ENCODE measurements at regions not wholly inside any gene's neighbourhood (a gene's known extent, or its start where the extent isn't known, plus 50 kb on each side); places are given as distances from the start of the nearest gene placed in this dataset.

- Histone ChIP-seq H2BK120ac (ENCODE audit: low read depth, low read length) (no peak overlapping the region), H3K14ac (ENCODE audit: low read length) (no peak overlapping the region), H2BK12ac (ENCODE audit: low read length) (no peak overlapping the region), H3K27me3 (ENCODE audit: control insufficient read depth in 3 of 3, insufficient read depth in 3 of 3, low read depth in 1 of 3, low read length in 3 of 3) (no peaks in the 10 kb centered on the region), H3K18ac (ENCODE audit: low read length) (no peak overlapping the region), H3K4me1 (ENCODE audit: control insufficient read depth in 2 of 2, insufficient read depth in 1 of 2, low read depth in 1 of 2, low read length in 2 of 2) (peaks cover 1 to 3% of the 10 kb centered on the region in 2 donors), H4K8ac (ENCODE audit: low read depth, low read length) (no peak overlapping the region), H3K27ac (replicated peaks; ENCODE audit: low read length) (no peak overlapping the region), H3K79me1 (ENCODE audit: low read depth, low read length) (no peaks in the 10 kb centered on the region), H3K4me2 (ENCODE audit: insufficient read depth, low read length, poor library complexity, severe bottlenecking) (no peak overlapping the region), H2BK15ac (ENCODE audit: low read length) (no peak overlapping the region), H3K23ac (ENCODE audit: low read depth, low read length, poor library complexity) (no peak overlapping the region), H2AK5ac (ENCODE audit: low read depth, low read length) (no peak overlapping the region), H2AFZ (ENCODE audit: low read length) (peak overlapping the region; percentile 39), H3K4ac (ENCODE audit: low read length) (no peak overlapping the region), H3K36me3 (replicated peaks in 1 of 2; ENCODE audit: control insufficient read depth in 2 of 2, insufficient read depth in 2 of 2, low read length in 2 of 2) (no peaks in the 10 kb centered on the region), H3K9me3 (replicated peaks in 1 of 2; ENCODE audit: control insufficient read depth in 2 of 2, insufficient read depth in 1 of 2, low read depth in 1 of 2, low read length in 2 of 2) (peaks cover 0 to 1% of the 10 kb centered on the region in 2 donors), H3K9ac (ENCODE audit: low read depth, low read length, poor library complexity) (no peak overlapping the region), H3K4me3 (ENCODE audit: low read length in 2 of 2) (no peak overlapping the region), H4K91ac (ENCODE audit: low read depth, low read length, poor library complexity) (no peak overlapping the region), H2BK5ac (ENCODE audit: low read length) (no peak overlapping the region)
- WGBS, 2 donors (ENCODE audit: extremely low coverage in 2 of 2, insufficient read length in 2 of 2, insufficient replicate concordance in 1 of 2), result no CpG with 5 or more reads among the region's 5 CpGs
- DNase-seq (ENCODE audit: low spot score), result no peak
Observed at GRCh38 chr4:147049946-147050345, 104.3 kb upstream of the TTC29 start.

DNA sequence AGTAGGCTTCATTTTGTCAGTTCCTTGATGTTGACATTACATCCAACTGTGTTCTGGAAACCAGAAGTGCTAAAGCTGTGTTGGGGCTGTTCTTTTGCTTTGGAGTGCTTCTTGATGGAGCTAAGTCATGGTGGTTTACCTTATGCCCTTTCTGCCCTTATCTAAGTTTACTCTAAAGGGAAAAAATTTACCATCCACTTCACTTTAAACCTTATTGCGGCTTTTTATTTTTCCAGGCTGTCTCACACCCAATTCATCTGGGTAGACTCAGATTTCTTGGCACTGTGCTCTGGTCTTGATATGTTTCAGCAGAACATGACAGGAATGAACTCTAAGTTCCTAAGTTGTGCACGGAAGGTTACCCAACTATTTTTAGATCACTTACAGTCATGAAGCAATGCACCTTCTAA, 104.7 kb upstream of the TTC29 start:
- H3K9ac ChIP-seq (ENCODE audit: low read depth, low read length, poor library complexity), result no peak overlapping the region
- no peak overlapping the region for H3K18ac ChIP-seq (ENCODE audit: low read length)
- no peak overlapping the region for H3K23ac ChIP-seq (ENCODE audit: low read depth, low read length, poor library complexity)
- H3K4me3 ChIP-seq (ENCODE audit: low read length in 2 of 2), result no peak overlapping the region
- H3K4me1 ChIP-seq (ENCODE audit: control insufficient read depth in 2 of 2, insufficient read depth in 1 of 2, low read depth in 1 of 2, low read length in 2 of 2), result peaks cover 1 to 3% of the 10 kb centered on the region in 2 donors
- H3K27ac ChIP-seq (replicated peaks; ENCODE audit: low read length), result no peak overlapping the region
- peaks cover 0 to 1% of the 10 kb centered on the region in 2 donors for H3K9me3 ChIP-seq (replicated peaks in 1 of 2; ENCODE audit: control insufficient read depth in 2 of 2, insufficient read depth in 1 of 2, low read depth in 1 of 2, low read length in 2 of 2)
- H2BK12ac ChIP-seq (ENCODE audit: low read length), result no peak overlapping the region
- H3K4me2 ChIP-seq (ENCODE audit: insufficient read depth, low read length, poor library complexity, severe bottlenecking), result no peak overlapping the region
- H4K8ac ChIP-seq (ENCODE audit: low read depth, low read length), result no peak overlapping the region
- H4K91ac ChIP-seq (ENCODE audit: low read depth, low read length, poor library complexity), result no peak overlapping the region
- no peak overlapping the region for H3K4ac ChIP-seq (ENCODE audit: low read length)
- no peak overlapping the region for H2BK15ac ChIP-seq (ENCODE audit: low read length)
- H2AFZ ChIP-seq (ENCODE audit: low read length), result no peak overlapping the region
- no peaks in the 10 kb centered on the region for H3K27me3 ChIP-seq (ENCODE audit: control insufficient read depth in 3 of 3, insufficient read depth in 3 of 3, low read depth in 1 of 3, low read length in 3 of 3)
- no peak for DNase-seq (ENCODE audit: low spot score)
- no peaks in the 10 kb centered on the region for H3K79me1 ChIP-seq (ENCODE audit: low read depth, low read length)
- H2BK5ac ChIP-seq (ENCODE audit: low read length), result no peak overlapping the region
- H3K36me3 ChIP-seq (replicated peaks in 1 of 2; ENCODE audit: control insufficient read depth in 2 of 2, insufficient read depth in 2 of 2, low read length in 2 of 2), result no peaks in the 10 kb centered on the region
- no CpG with 5 or more reads among the region's 2 CpGs for WGBS, 2 donors (ENCODE audit: extremely low coverage in 2 of 2, insufficient read length in 2 of 2, insufficient replicate concordance in 1 of 2)
- H2AK5ac ChIP-seq (ENCODE audit: low read depth, low read length), result no peak overlapping the region
- H2BK120ac ChIP-seq (ENCODE audit: low read depth, low read length), result no peak overlapping the region
- no peak overlapping the region for H3K14ac ChIP-seq (ENCODE audit: low read length)

DNA sequence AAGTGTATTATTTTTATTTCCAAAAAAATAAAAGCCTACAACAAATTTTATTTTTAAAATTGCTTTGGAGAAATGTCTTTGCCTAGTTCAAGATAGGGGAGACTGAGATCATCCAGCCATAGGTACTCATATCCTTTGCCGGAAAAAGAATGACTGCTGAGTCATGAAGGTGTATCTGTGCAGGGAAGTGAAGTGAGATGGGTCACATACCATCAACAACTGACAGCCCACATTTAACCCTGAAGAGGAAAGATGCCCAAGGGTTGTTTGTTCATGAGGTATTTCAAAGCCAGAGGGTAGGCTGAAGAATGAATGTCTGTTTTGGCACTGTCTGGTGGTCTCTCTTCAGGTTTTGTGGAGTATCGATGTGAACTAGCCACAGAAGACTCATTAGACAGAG, 106.7 kb upstream of the TTC29 start:
- Histone ChIP-seq H3K23ac (ENCODE audit: low read depth, low read length, poor library complexity) (no peak overlapping the region), H3K4me3 (ENCODE audit: low read length in 2 of 2) (no peak overlapping the region), H3K4me1 (ENCODE audit: control insufficient read depth in 2 of 2, insufficient read depth in 1 of 2, low read depth in 1 of 2, low read length in 2 of 2) (peaks cover 1 to 3% of the 10 kb centered on the region in 2 donors), H3K4ac (ENCODE audit: low read length) (no peak overlapping the region), H2BK5ac (ENCODE audit: low read length) (no peak overlapping the region), H3K18ac (ENCODE audit: low read length) (no peak overlapping the region), H3K9me3 (replicated peaks in 1 of 2; ENCODE audit: control insufficient read depth in 2 of 2, insufficient read depth in 1 of 2, low read depth in 1 of 2, low read length in 2 of 2) (peaks cover 0 to 1% of the 10 kb centered on the region in 2 donors), H4K91ac (ENCODE audit: low read depth, low read length, poor library complexity) (no peak overlapping the region), H3K27ac (replicated peaks; ENCODE audit: low read length) (peak overlapping the region; percentile 4), H2AFZ (ENCODE audit: low read length) (no peak overlapping the region), H3K27me3 (ENCODE audit: control insufficient read depth in 3 of 3, insufficient read depth in 3 of 3, low read depth in 1 of 3, low read length in 3 of 3) (no peaks in the 10 kb centered on the region), H2AK5ac (ENCODE audit: low read depth, low read length) (no peak overlapping the region), H2BK120ac (ENCODE audit: low read depth, low read length) (no peak overlapping the region), H4K8ac (ENCODE audit: low read depth, low read length) (peak overlapping the region; percentile 48), H3K9ac (ENCODE audit: low read depth, low read length, poor library complexity) (no peak overlapping the region), H3K14ac (ENCODE audit: low read length) (no peak overlapping the region), H3K4me2 (ENCODE audit: insufficient read depth, low read length, poor library complexity, severe bottlenecking) (no peak overlapping the region), H3K36me3 (replicated peaks in 1 of 2; ENCODE audit: control insufficient read depth in 2 of 2, insufficient read depth in 2 of 2, low read length in 2 of 2) (no peaks in the 10 kb centered on the region), H2BK12ac (ENCODE audit: low read length) (no peak overlapping the region), H3K79me1 (ENCODE audit: low read depth, low read length) (no peaks in the 10 kb centered on the region), H2BK15ac (ENCODE audit: low read length) (no peak overlapping the region)
- DNase-seq (ENCODE audit: low spot score), result no peak
- WGBS, 2 donors (ENCODE audit: extremely low coverage in 2 of 2, insufficient read length in 2 of 2, insufficient replicate concordance in 1 of 2), result no CpG with 5 or more reads among the region's 2 CpGs

- H2BK120ac ChIP-seq (ENCODE audit: low read depth, low read length), result no peak overlapping the region
- no peak overlapping the region for H2BK12ac ChIP-seq (ENCODE audit: low read length)
- H3K23ac ChIP-seq (ENCODE audit: low read depth, low read length, poor library complexity), result no peak overlapping the region
- H3K4ac ChIP-seq (ENCODE audit: low read length), result no peak overlapping the region
- no peaks in the 10 kb centered on the region for H3K27me3 ChIP-seq (ENCODE audit: control insufficient read depth in 3 of 3, insufficient read depth in 3 of 3, low read depth in 1 of 3, low read length in 3 of 3)
- no peaks in the 10 kb centered on the region for H3K79me1 ChIP-seq (ENCODE audit: low read depth, low read length)
- H3K14ac ChIP-seq (ENCODE audit: low read length), result no peak overlapping the region
- no peak overlapping the region for H3K4me3 ChIP-seq (ENCODE audit: low read length in 2 of 2)
- H2AFZ ChIP-seq (ENCODE audit: low read length), result no peak overlapping the region
- H3K36me3 ChIP-seq (replicated peaks in 1 of 2; ENCODE audit: control insufficient read depth in 2 of 2, insufficient read depth in 2 of 2, low read length in 2 of 2), result no peaks in the 10 kb centered on the region
- DNase-seq (ENCODE audit: low spot score), result no peak
- H3K9ac ChIP-seq (ENCODE audit: low read depth, low read length, poor library complexity), result no peak overlapping the region
- peaks cover 1 to 3% of the 10 kb centered on the region in 2 donors for H3K9me3 ChIP-seq (replicated peaks in 1 of 2; ENCODE audit: control insufficient read depth in 2 of 2, insufficient read depth in 1 of 2, low read depth in 1 of 2, low read length in 2 of 2)
- no peak overlapping the region for H3K4me2 ChIP-seq (ENCODE audit: insufficient read depth, low read length, poor library complexity, severe bottlenecking)
- no peak overlapping the region for H2BK5ac ChIP-seq (ENCODE audit: low read length)
- no peak overlapping the region for H3K27ac ChIP-seq (replicated peaks; ENCODE audit: low read length)
- peaks cover 7 to 15% of the 10 kb centered on the region in 2 donors for H3K4me1 ChIP-seq (ENCODE audit: control insufficient read depth in 2 of 2, insufficient read depth in 1 of 2, low read depth in 1 of 2, low read length in 2 of 2)
- no peak overlapping the region for H2BK15ac ChIP-seq (ENCODE audit: low read length)
- no peak overlapping the region for H2AK5ac ChIP-seq (ENCODE audit: low read depth, low read length)
- no CpG with 5 or more reads among the region's 2 CpGs for WGBS, 2 donors (ENCODE audit: extremely low coverage in 2 of 2, insufficient read length in 2 of 2, insufficient replicate concordance in 1 of 2)
- H3K18ac ChIP-seq (ENCODE audit: low read length), result no peak overlapping the region
- no peak overlapping the region for H4K8ac ChIP-seq (ENCODE audit: low read depth, low read length)
- H4K91ac ChIP-seq (ENCODE audit: low read depth, low read length, poor library complexity), result no peak overlapping the region
Observed at GRCh38 chr4:147054228-147054872, 108.7 kb upstream of the TTC29 start.

All from neuronal stem cell (in vitro differentiated cells).